ENCODE measurements at regions not wholly inside any gene's neighbourhood (a gene's known extent, or its start where the extent isn't known, plus 50 kb on each side); places are given as distances from the start of the nearest gene placed in this dataset.

DNA sequence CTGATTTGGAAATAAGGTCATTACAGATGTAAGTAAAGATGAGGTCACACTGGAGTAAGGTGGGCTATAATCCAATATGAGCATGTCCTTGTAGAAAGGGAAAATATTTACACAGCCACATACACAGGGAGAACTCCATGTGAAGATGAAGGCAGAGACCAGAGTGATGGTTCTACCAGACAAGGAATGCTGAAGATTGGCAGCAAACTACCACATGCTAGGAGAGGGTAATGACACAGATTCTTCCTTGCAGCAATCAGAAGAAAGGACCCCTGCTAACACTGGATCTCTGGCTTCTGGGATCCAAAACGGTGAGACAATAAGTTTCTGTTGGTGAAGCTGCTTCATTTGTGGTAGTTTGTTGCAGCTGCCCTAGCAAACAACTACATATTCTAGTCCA lies 56.0 kb upstream of the SPTSSB start:
- no peaks in the 10 kb centered on the region for H3K36me3 Mint-ChIP-seq
- H3K9me3 ChIP-seq (ENCODE audit: low read depth), result no peaks in the 10 kb centered on the region
- H3K4me2 ChIP-seq, result peak overlapping the region; percentile 35
- H3K4me3 ChIP-seq, result no peak overlapping the region
- no peaks in the 10 kb centered on the region for H4K20me1 ChIP-seq (ENCODE audit: low read depth)
- no peak for DNase-seq (ENCODE audit: low spot score)
- no peaks in the 10 kb centered on the region for H3K36me3 ChIP-seq
- H3K27me3 Mint-ChIP-seq (ENCODE audit: insufficient read depth, low read depth), result no peaks in the 10 kb centered on the region
- H2AFZ ChIP-seq (replicated peaks), result peak overlapping the region; percentile 45
- no peaks in the 10 kb centered on the region for H3K9me3 Mint-ChIP-seq
- peak overlapping the region; percentile 46 for H3K27ac Mint-ChIP-seq
- H3K4me1 ChIP-seq, result peaks cover 27% of the 10 kb centered on the region
- no peak overlapping the region for H3K4me3 Mint-ChIP-seq
- no peaks in the 10 kb centered on the region for H3K79me2 ChIP-seq (ENCODE audit: low read depth)
- TF ChIP-seq EZH2phosphoT487 (IDR thresholded peaks at IDR 0.05) (no peak), EZH2 (IDR thresholded peaks at IDR 0.05) (no peak)
- TF ChIP-seq, protein P1, sequence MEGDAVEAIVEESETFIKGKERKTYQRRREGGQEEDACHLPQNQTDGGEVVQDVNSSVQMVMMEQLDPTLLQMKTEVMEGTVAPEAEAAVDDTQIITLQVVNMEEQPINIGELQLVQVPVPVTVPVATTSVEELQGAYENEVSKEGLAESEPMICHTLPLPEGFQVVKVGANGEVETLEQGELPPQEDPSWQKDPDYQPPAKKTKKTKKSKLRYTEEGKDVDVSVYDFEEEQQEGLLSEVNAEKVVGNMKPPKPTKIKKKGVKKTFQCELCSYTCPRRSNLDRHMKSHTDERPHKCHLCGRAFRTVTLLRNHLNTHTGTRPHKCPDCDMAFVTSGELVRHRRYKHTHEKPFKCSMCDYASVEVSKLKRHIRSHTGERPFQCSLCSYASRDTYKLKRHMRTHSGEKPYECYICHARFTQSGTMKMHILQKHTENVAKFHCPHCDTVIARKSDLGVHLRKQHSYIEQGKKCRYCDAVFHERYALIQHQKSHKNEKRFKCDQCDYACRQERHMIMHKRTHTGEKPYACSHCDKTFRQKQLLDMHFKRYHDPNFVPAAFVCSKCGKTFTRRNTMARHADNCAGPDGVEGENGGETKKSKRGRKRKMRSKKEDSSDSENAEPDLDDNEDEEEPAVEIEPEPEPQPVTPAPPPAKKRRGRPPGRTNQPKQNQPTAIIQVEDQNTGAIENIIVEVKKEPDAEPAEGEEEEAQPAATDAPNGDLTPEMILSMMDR (IDR thresholded peaks at IDR 0.05), result no peak
- H3K4me1 Mint-ChIP-seq, result peaks cover 14% of the 10 kb centered on the region
- H3K27ac ChIP-seq, result peak overlapping the region; percentile 54
- H3F3A ChIP-seq (ENCODE audit: low read depth), result peaks cover 26% of the 10 kb centered on the region
- no peak overlapping the region for H3K9ac ChIP-seq
- H3K27me3 ChIP-seq, result no peaks in the 10 kb centered on the region

GRCh38 chr3:161426758-161427157 lies 55.4 kb upstream of the SPTSSB start:
- peaks cover 27% of the 10 kb centered on the region for H3K4me1 ChIP-seq
- H3K4me3 Mint-ChIP-seq, result no peak overlapping the region
- no peaks in the 10 kb centered on the region for H3K27me3 ChIP-seq
- no peak overlapping the region for H3K9ac ChIP-seq
- no peak overlapping the region for H3K27ac Mint-ChIP-seq
- no peak for TF ChIP-seq EZH2 (IDR thresholded peaks at IDR 0.05)
- TF ChIP-seq, protein P1 (IDR thresholded peaks at IDR 0.05), result no peak
- no peak for TF ChIP-seq EZH2phosphoT487 (IDR thresholded peaks at IDR 0.05)
- no peaks in the 10 kb centered on the region for H3K79me2 ChIP-seq (ENCODE audit: low read depth)
- H3K27ac ChIP-seq, result peak overlapping the region; percentile 50
- H3K4me3 ChIP-seq, result no peak overlapping the region
- no peaks in the 10 kb centered on the region for H3K9me3 Mint-ChIP-seq
- H3F3A ChIP-seq (ENCODE audit: low read depth), result peaks cover 26% of the 10 kb centered on the region
- no peaks in the 10 kb centered on the region for H3K9me3 ChIP-seq (ENCODE audit: low read depth)
- no peaks in the 10 kb centered on the region for H3K36me3 ChIP-seq
- no peaks in the 10 kb centered on the region for H4K20me1 ChIP-seq (ENCODE audit: low read depth)
- no peak for DNase-seq (ENCODE audit: low spot score)
- peak overlapping the region; percentile 45 for H2AFZ ChIP-seq (replicated peaks)
- peaks cover 14% of the 10 kb centered on the region for H3K4me1 Mint-ChIP-seq
- H3K4me2 ChIP-seq, result peak overlapping the region; percentile 35
- no peaks in the 10 kb centered on the region for H3K36me3 Mint-ChIP-seq
- no peaks in the 10 kb centered on the region for H3K27me3 Mint-ChIP-seq (ENCODE audit: insufficient read depth, low read depth)

- no peaks in the 10 kb centered on the region for H3K9me3 Mint-ChIP-seq
- no peaks in the 10 kb centered on the region for H3K36me3 Mint-ChIP-seq
Observed at GRCh38 chr3:161423911-161424522, 52.7 kb upstream of the SPTSSB start.

More at GRCh38 chr3:161423911-161424522, 52.7 kb upstream of the SPTSSB start:
- Histone ChIP-seq H3K27me3 (no peaks in the 10 kb centered on the region), H3K4me1 (peaks cover 42% of the 10 kb centered on the region), H3K9ac (no peak overlapping the region), H3K79me2 (ENCODE audit: low read depth) (no peaks in the 10 kb centered on the region), H3F3A (ENCODE audit: low read depth) (peaks cover 26% of the 10 kb centered on the region), H4K20me1 (ENCODE audit: low read depth) (no peaks in the 10 kb centered on the region), H2AFZ (replicated peaks) (no peak overlapping the region), H3K4me3 (no peak overlapping the region), H3K4me2 (no peak overlapping the region), H3K9me3 (ENCODE audit: low read depth) (no peaks in the 10 kb centered on the region), H3K36me3 (no peaks in the 10 kb centered on the region), H3K27ac (no peak overlapping the region)
- no peak overlapping the region for H3K4me3 Mint-ChIP-seq
- H3K27ac Mint-ChIP-seq, result no peak overlapping the region
- TF ChIP-seq EZH2 (IDR thresholded peaks at IDR 0.05) (no peak), EZH2phosphoT487 (IDR thresholded peaks at IDR 0.05) (no peak)
- TF ChIP-seq, protein P1 (IDR thresholded peaks at IDR 0.05), result peak; percentile 84
- peaks cover 28% of the 10 kb centered on the region for H3K4me1 Mint-ChIP-seq
- peak; percentile 31 for DNase-seq (ENCODE audit: low spot score)
- no peaks in the 10 kb centered on the region for H3K27me3 Mint-ChIP-seq (ENCODE audit: insufficient read depth, low read depth)
